ENCODE measurements at regions not wholly inside any gene's neighbourhood (a gene's known extent, or its start where the extent isn't known, plus 50 kb on each side); places are given as distances from the start of the nearest gene placed in this dataset.

GRCh38 chr20:57788936-57789613, 79.3 kb upstream of the PMEPA1 start:
- no peaks in the 10 kb centered on the region for H3K79me1 ChIP-seq (ENCODE audit: low read depth in 1 of 2, low read length in 2 of 2)
- 59% methylated on average over 11 of the region's 19 CpGs; no CpG with 5 or more reads in 1 of the 2 experiments for WGBS, 2 experiments (ENCODE audit: extremely low coverage in 2 of 2, insufficient read length in 1 of 2)
- no peak overlapping the region for H3K18ac ChIP-seq (ENCODE audit: low read depth, low read length)
- H4K5ac ChIP-seq (ENCODE audit: low read depth, low read length): no peak overlapping the region
- H4K20me1 ChIP-seq (ENCODE audit: insufficient read depth, low read length): no peaks in the 10 kb centered on the region
- DNase-seq (no peak), ATAC-seq (ENCODE audit: low read depth) (no peak)
- H3K23ac ChIP-seq (ENCODE audit: low read depth, low read length): no peak overlapping the region
- BruUV-seq (replicated peaks): no TSS peak
- no peak overlapping the region for H3K14ac ChIP-seq (replicated peaks; ENCODE audit: low read depth, low read length)
- ChIA-PET CTCF (no interaction called here), POLR2A (ENCODE audit: unreplicated experiment) (no interaction called here)
- no peak overlapping the region for H3K4me2 ChIP-seq (ENCODE audit: low read depth, low read length)
- H2BK5ac ChIP-seq (ENCODE audit: low read depth, low read length, poor library complexity, severe bottlenecking): no peak overlapping the region
- in situ Hi-C loops (cut with MboI; ENCODE audit: low sequenced_read_pairs) (no loop called here), intact Hi-C loops (cut with micrococcal nuclease) (no loop called here), dilution Hi-C loops (cut with HindIII; ENCODE audit: low sequenced_read_pairs, unreplicated experiment) (no loop called here)
- H3K27ac ChIP-seq (ENCODE audit: insufficient read depth, low read length): no peak overlapping the region
- H3K4me3 ChIP-seq (ENCODE audit: insufficient read depth, low read depth, low read length): no peak overlapping the region
- H2BK20ac ChIP-seq (ENCODE audit: low read depth, low read length): no peak overlapping the region
- H3K4ac ChIP-seq (ENCODE audit: low read depth, low read length): no peak overlapping the region
- no peaks in the 10 kb centered on the region for H3K36me3 ChIP-seq (ENCODE audit: control insufficient read depth, insufficient read depth, low read length)
- H3K27me3 ChIP-seq (ENCODE audit: control insufficient read depth, insufficient read depth, low read length): peaks cover 5% of the 10 kb centered on the region; the same call in 1 of the 2 replicates
- H2BK120ac ChIP-seq (ENCODE audit: low read depth, low read length): no peak overlapping the region
- no peak overlapping the region for H2AK9ac ChIP-seq (replicated peaks; ENCODE audit: low read depth, low read length, poor library complexity)
- H3K9ac ChIP-seq (ENCODE audit: low read depth, low read length): no peak overlapping the region
- H3K9me3 ChIP-seq (ENCODE audit: control insufficient read depth, insufficient read depth, low read length): no peaks in the 10 kb centered on the region
- H3K56ac ChIP-seq (ENCODE audit: extremely low read depth, insufficient read depth, low read length): no peak overlapping the region
- H2AFZ ChIP-seq (replicated peaks; ENCODE audit: low read length, poor library complexity): no peak overlapping the region
- H3K9me1 ChIP-seq (ENCODE audit: insufficient read depth, low read length): no peaks in the 10 kb centered on the region
- H4K91ac ChIP-seq (ENCODE audit: insufficient read depth, low read depth, low read length): no peak overlapping the region
- TF ChIP-seq USF2 (IDR thresholded peaks at IDR 0.05; ENCODE audit: low read depth, low read length) (no peak), MAZ (IDR thresholded peaks at IDR 0.05; ENCODE audit: borderline replicate concordance, low read depth, low read length) (no peak), CHD1 (IDR thresholded peaks at IDR 0.05; ENCODE audit: low read depth, low read length) (no peak), CTCF (conservative IDR thresholded peaks at IDR 0.05; ENCODE audit: low read depth, low read length) (no peak)
- no peak overlapping the region for H4K8ac ChIP-seq (ENCODE audit: low read depth in 2 of 2, low read length in 2 of 2)
- no peak overlapping the region for H2AK5ac ChIP-seq (ENCODE audit: low read depth, low read length)
- no peaks in the 10 kb centered on the region for H3K4me1 ChIP-seq (ENCODE audit: control insufficient read depth, insufficient read depth, low read length)
- no peak overlapping the region for H2BK15ac ChIP-seq (ENCODE audit: low read depth, low read length)

All from IMR-90 (cell line).